H9 (cell line): ENCODE measurements at regions not wholly inside any gene's neighbourhood (a gene's known extent, or its start where the extent isn't known, plus 50 kb on each side); places are given as distances from the start of the nearest gene placed in this dataset.

Experiments
- DNase-seq: peaks from one replicate; pipeline ENCODE4 v3.0.0-alpha.2; 2017
- H2AFZ ChIP-seq: one replicate; pipeline ENCODE4 v1.6.1; 2013; ENCODE audit warnings: mild to moderate bottlenecking, low read length, control low read depth, moderate library complexity
- H2AK5ac ChIP-seq: 2 replicates; pipeline ENCODE4 v1.6.1; 2013; ENCODE audit warnings: low read length, control low read depth, mixed read lengths; ENCODE audit not compliant: insufficient read length
- H2BK120ac ChIP-seq: one replicate; pipeline ENCODE4 v1.6.1; 2013; ENCODE audit warnings: low read depth, mild to moderate bottlenecking, low read length, control low read depth, inconsistent platforms; ENCODE audit not compliant: poor library complexity, severe bottlenecking
- H2BK12ac ChIP-seq: 2 replicates; pipeline ENCODE4 v1.6.1; 2013; ENCODE audit warnings: low read length, control low read depth, mixed read lengths, low read depth; ENCODE audit not compliant: insufficient read length
- H2BK15ac ChIP-seq: 2 replicates; pipeline ENCODE4 v1.6.1; 2013; ENCODE audit warnings: low read depth, low read length, control low read depth
- H2BK20ac ChIP-seq: one replicate; pipeline ENCODE4 v1.6.1; 2013; ENCODE audit warnings: low read depth, mild to moderate bottlenecking, low read length, control low read depth, inconsistent platforms; ENCODE audit not compliant: poor library complexity, severe bottlenecking
- H2BK5ac ChIP-seq: 2 replicates; pipeline ENCODE4 v1.6.1; 2013; ENCODE audit warnings: low read length, control low read depth, mixed read lengths; ENCODE audit not compliant: insufficient read length
- H3K14ac ChIP-seq: 2 replicates; pipeline ENCODE4 v1.6.1; 2013; ENCODE audit warnings: low read length, control low read depth; ENCODE audit not compliant: insufficient read depth
- H3K18ac ChIP-seq: 2 replicates; pipeline ENCODE4 v1.6.1; 2013; ENCODE audit warnings: low read depth, mild to moderate bottlenecking, mixed read lengths, low read length, control low read depth; ENCODE audit not compliant: insufficient read length
- H3K23ac ChIP-seq: 2 replicates; pipeline ENCODE4 v1.6.1; 2013; ENCODE audit warnings: low read length, control low read depth, mixed read lengths, low read depth; ENCODE audit not compliant: insufficient read length
- H3K23me2 ChIP-seq: 2 replicates; pipeline ENCODE4 v1.6.1; 2013; ENCODE audit warnings: low read depth, mild to moderate bottlenecking, mixed read lengths, low read length, control low read depth; ENCODE audit not compliant: insufficient read length, poor library complexity, severe bottlenecking
- H3K27ac ChIP-seq: 2 replicates; pipeline ENCODE4 v1.5.1; 2013; ENCODE audit warnings: low read length, control low read depth, mixed read lengths, low read depth; ENCODE audit not compliant: insufficient read length
- H3K27me3 ChIP-seq: 2 replicates; pipeline ENCODE4 v1.6.1; 2013; ENCODE audit warnings: low read length, control low read depth, inconsistent platforms; ENCODE audit not compliant: insufficient read depth
- H3K4ac ChIP-seq: 2 replicates; pipeline ENCODE4 v1.6.1; 2013; ENCODE audit warnings: low read depth, mild to moderate bottlenecking, control low read depth, inconsistent platforms, low read length, moderate library complexity
- H3K4me1 ChIP-seq: 2 replicates; pipeline ENCODE4 v1.6.1; 2013; ENCODE audit warnings: low read length, control low read depth, inconsistent platforms; ENCODE audit not compliant: insufficient read depth
- H3K4me2 ChIP-seq: 2 replicates; pipeline ENCODE4 v1.6.1; 2013; ENCODE audit warnings: low read length, control low read depth, mixed read lengths; ENCODE audit not compliant: insufficient read length, insufficient read depth
- H3K56ac ChIP-seq: 2 replicates; pipeline ENCODE4 v1.6.1; 2013; ENCODE audit warnings: low read depth, mild to moderate bottlenecking, mixed read lengths, low read length, control low read depth; ENCODE audit not compliant: insufficient read length
- H3K79me1 ChIP-seq: 2 replicates; pipeline ENCODE4 v1.6.1; 2013; ENCODE audit warnings: low read depth, mild to moderate bottlenecking, moderate library complexity, low read length, control low read depth, inconsistent platforms; ENCODE audit not compliant: insufficient read depth, poor library complexity, severe bottlenecking
- H3K79me2 ChIP-seq: 2 replicates; pipeline ENCODE4 v1.6.1; 2013; ENCODE audit warnings: low read length, control low read depth, inconsistent platforms; ENCODE audit not compliant: insufficient read depth
- H3K9ac ChIP-seq: 2 replicates; pipeline ENCODE4 v1.6.1; 2013; ENCODE audit warnings: low read length, control low read depth, mixed read lengths; ENCODE audit not compliant: insufficient read length; ENCODE audit errors: extremely low read depth
- H3K9me3 ChIP-seq: one replicate; pipeline ENCODE4 v1.6.1; 2013; ENCODE audit warnings: low read depth, low read length, inconsistent platforms; ENCODE audit not compliant: control insufficient read depth
- H3T11ph ChIP-seq: one replicate; pipeline ENCODE4 v1.6.1; 2013; ENCODE audit warnings: mild to moderate bottlenecking, low read length, control low read depth, inconsistent platforms
- H4K20me1 ChIP-seq: one replicate; pipeline ENCODE4 v1.6.1; 2013; ENCODE audit not compliant: control insufficient read depth, insufficient read length, insufficient read depth
- H4K5ac ChIP-seq: 2 replicates; pipeline ENCODE4 v1.6.1; 2013; ENCODE audit warnings: low read depth, mild to moderate bottlenecking, mixed read lengths, low read length, control low read depth; ENCODE audit not compliant: insufficient read length
- H4K8ac ChIP-seq: replicated peaks from 2 replicates; pipeline ENCODE4 v1.6.1; 2013; ENCODE audit warnings: low read length, control low read depth, mixed read lengths, low read depth; ENCODE audit not compliant: insufficient read length
- H4K91ac ChIP-seq: 2 replicates; pipeline ENCODE4 v1.6.1; 2013; ENCODE audit warnings: low read depth, mild to moderate bottlenecking, moderate library complexity, mixed read lengths, low read length, control low read depth; ENCODE audit not compliant: insufficient read length
- H3K27ac Mint-ChIP-seq, 3 experiments: 2 replicates in 2 of 3; 3 replicates in 1 of 3; pipeline ENCODE4 v1.8.0; 2020 to 2021; ENCODE audit warnings: mixed read lengths in 3 of 3, mild to moderate bottlenecking in 1 of 3, moderate library complexity in 1 of 3
- H3K27me3 Mint-ChIP-seq: 2 replicates; pipeline ENCODE4 v1.8.0; 2021; ENCODE audit warnings: low read depth, mild to moderate bottlenecking, moderate library complexity, mixed read lengths
- H3K36me3 Mint-ChIP-seq, 3 experiments: 2 replicates in 2 of 3; 3 replicates in 1 of 3; pipeline ENCODE4 v1.8.0; 2020 to 2021; ENCODE audit warnings: low read depth in 3 of 3, mixed read lengths in 3 of 3; ENCODE audit not compliant: insufficient read depth in 1 of 3
- H3K4me1 Mint-ChIP-seq, 2 experiments: 2 replicates each; pipeline ENCODE4 v1.8.0; 2020; ENCODE audit warnings: mixed read lengths in 2 of 2
- H3K4me3 Mint-ChIP-seq, 2 experiments: 2 replicates in 1 of 2; 3 replicates in 1 of 2; pipeline ENCODE4 v1.8.0; 2020 to 2021; ENCODE audit warnings: mild to moderate bottlenecking in 2 of 2, mixed read lengths in 2 of 2, moderate library complexity in 1 of 2
- H3K9me3 Mint-ChIP-seq, 2 experiments: 2 replicates in 1 of 2; 3 replicates in 1 of 2; pipeline ENCODE4 v1.8.0; 2020; ENCODE audit warnings: mild to moderate bottlenecking in 2 of 2, mixed read lengths in 2 of 2, moderate library complexity in 1 of 2
- CTCF ChIP-seq: fragments of 200-600 bp; sonication (generic); conservative IDR thresholded peaks from 3 replicates; pipeline ENCODE4 v1.8.0; 2021; ENCODE audit warnings: antibody characterized with exemption, mild to moderate bottlenecking

GRCh38 chr13:74561155-74561554 is 427.0 kb upstream of the KLF12 start:
- no peak overlapping the region for H3K4me3 Mint-ChIP-seq
- H4K20me1 ChIP-seq = no peaks in the 10 kb centered on the region
- no peaks in the 10 kb centered on the region for H3K27me3 ChIP-seq

More at GRCh38 chr13:74561155-74561554, 427.0 kb upstream of the KLF12 start:
- H2AK5ac ChIP-seq = no peak overlapping the region
- H3K79me2 ChIP-seq = no peaks in the 10 kb centered on the region
- H3K18ac ChIP-seq = no peak overlapping the region
- no peaks in the 10 kb centered on the region for H3K9me3 Mint-ChIP-seq
- H3K4me1 Mint-ChIP-seq = peaks cover 8 to 9% of the 10 kb centered on the region in 2 experiments; a peak in 3 of 4 replicates
- H2BK12ac ChIP-seq = no peak overlapping the region
- H3K9ac ChIP-seq = no peak overlapping the region
- no peak for DNase-seq
- TF ChIP-seq CTCF = no peak
- H3T11ph ChIP-seq = no peak overlapping the region
- H3K23me2 ChIP-seq = no peaks in the 10 kb centered on the region
- H3K4me2 ChIP-seq = no peak overlapping the region
- H3K23ac ChIP-seq = no peak overlapping the region
- no peaks in the 10 kb centered on the region for H3K9me3 ChIP-seq
- H3K14ac ChIP-seq = no peak overlapping the region
- no peak overlapping the region for H4K91ac ChIP-seq
- H3K36me3 Mint-ChIP-seq = no peaks in the 10 kb centered on the region
- H2BK15ac ChIP-seq = no peak overlapping the region
- H2BK20ac ChIP-seq = no peak overlapping the region
- H2BK120ac ChIP-seq = no peak overlapping the region
- H3K79me1 ChIP-seq = no peaks in the 10 kb centered on the region
- H2BK5ac ChIP-seq = no peak overlapping the region
- no peak overlapping the region for H3K56ac ChIP-seq
- no peak overlapping the region for H4K8ac ChIP-seq
- H3K27ac ChIP-seq = no peak overlapping the region
- H3K27ac Mint-ChIP-seq = peak overlapping the region in 1 of 3 experiments; percentile 41; a peak in 1 of 7 replicates
- H3K4me1 ChIP-seq = 0 out of 2 replicates have a peak, but pooled peaks cover 2% of the 10 kb centered on the region
- no peak overlapping the region for H4K5ac ChIP-seq
- no peak overlapping the region for H2AFZ ChIP-seq
- no peaks in the 10 kb centered on the region for H3K27me3 Mint-ChIP-seq
- H3K4ac ChIP-seq = no peak overlapping the region
